ENCODE measurements at regions not wholly inside any gene's neighbourhood (a gene's known extent, or its start where the extent isn't known, plus 50 kb on each side); places are given as distances from the start of the nearest gene placed in this dataset.

DNA sequence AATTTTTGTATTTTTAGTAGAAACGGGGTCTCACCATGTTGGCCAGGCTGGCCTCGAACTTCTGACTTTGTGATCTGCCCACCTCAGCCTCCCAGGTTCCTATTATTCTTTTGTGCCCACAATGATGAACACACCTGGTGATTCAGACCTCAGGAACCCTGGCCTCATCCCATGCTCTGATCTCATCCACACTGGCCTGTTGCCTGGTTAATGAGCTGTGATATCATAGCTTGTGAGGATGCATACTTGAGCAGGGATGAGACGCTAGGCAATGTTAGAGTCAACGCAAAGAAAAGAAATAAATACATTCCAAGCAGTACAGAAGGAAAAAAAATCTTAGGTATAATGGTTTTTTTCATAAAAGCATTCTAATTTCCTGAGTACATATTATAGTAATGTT, 82.4 kb upstream of the RNF32 start:
- ATAC-seq (ENCODE audit: low read depth) (peak; percentile 77), DNase-seq (peak; percentile 81)
- dilution Hi-C loops (cut with HindIII; ENCODE audit: low sequenced_read_pairs, unreplicated experiment) = no loop called here
- no peak overlapping the region for H4K8ac ChIP-seq (ENCODE audit: low read depth in 2 of 2, low read length in 2 of 2)
- H2BK120ac ChIP-seq (ENCODE audit: low read depth, low read length) = no peak overlapping the region
- H3K4ac ChIP-seq (ENCODE audit: low read depth, low read length) = no peak overlapping the region
- H2BK20ac ChIP-seq (ENCODE audit: low read depth, low read length) = no peak overlapping the region
- H3K56ac ChIP-seq (ENCODE audit: extremely low read depth, insufficient read depth, low read length) = no peak overlapping the region
- H3K4me3 ChIP-seq (ENCODE audit: insufficient read depth, low read depth, low read length) = no peak overlapping the region
- no peaks in the 10 kb centered on the region for H4K20me1 ChIP-seq (ENCODE audit: insufficient read depth, low read length)
- no peak for TF ChIP-seq MAZ (IDR thresholded peaks at IDR 0.05; ENCODE audit: borderline replicate concordance, low read depth, low read length)
- no peak for TF ChIP-seq FOS (IDR thresholded peaks at IDR 0.05; ENCODE audit: low read depth, low read length)
- no peak for TF ChIP-seq CEBPB (IDR thresholded peaks at IDR 0.05; ENCODE audit: low read depth, low read length)
- TF ChIP-seq BHLHE40 (IDR thresholded peaks at IDR 0.05; ENCODE audit: low read depth, low read length) = no peak
- TF ChIP-seq, protein P1, sequence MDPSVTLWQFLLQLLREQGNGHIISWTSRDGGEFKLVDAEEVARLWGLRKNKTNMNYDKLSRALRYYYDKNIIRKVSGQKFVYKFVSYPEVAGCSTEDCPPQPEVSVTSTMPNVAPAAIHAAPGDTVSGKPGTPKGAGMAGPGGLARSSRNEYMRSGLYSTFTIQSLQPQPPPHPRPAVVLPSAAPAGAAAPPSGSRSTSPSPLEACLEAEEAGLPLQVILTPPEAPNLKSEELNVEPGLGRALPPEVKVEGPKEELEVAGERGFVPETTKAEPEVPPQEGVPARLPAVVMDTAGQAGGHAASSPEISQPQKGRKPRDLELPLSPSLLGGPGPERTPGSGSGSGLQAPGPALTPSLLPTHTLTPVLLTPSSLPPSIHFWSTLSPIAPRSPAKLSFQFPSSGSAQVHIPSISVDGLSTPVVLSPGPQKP (IDR thresholded peaks at IDR 0.05; ENCODE audit: borderline replicate concordance, low read depth, low read length) = no peak
- no peak for TF ChIP-seq RCOR1 (IDR thresholded peaks at IDR 0.05; ENCODE audit: insufficient replicate concordance, low read length)
- TF ChIP-seq, protein P2, sequence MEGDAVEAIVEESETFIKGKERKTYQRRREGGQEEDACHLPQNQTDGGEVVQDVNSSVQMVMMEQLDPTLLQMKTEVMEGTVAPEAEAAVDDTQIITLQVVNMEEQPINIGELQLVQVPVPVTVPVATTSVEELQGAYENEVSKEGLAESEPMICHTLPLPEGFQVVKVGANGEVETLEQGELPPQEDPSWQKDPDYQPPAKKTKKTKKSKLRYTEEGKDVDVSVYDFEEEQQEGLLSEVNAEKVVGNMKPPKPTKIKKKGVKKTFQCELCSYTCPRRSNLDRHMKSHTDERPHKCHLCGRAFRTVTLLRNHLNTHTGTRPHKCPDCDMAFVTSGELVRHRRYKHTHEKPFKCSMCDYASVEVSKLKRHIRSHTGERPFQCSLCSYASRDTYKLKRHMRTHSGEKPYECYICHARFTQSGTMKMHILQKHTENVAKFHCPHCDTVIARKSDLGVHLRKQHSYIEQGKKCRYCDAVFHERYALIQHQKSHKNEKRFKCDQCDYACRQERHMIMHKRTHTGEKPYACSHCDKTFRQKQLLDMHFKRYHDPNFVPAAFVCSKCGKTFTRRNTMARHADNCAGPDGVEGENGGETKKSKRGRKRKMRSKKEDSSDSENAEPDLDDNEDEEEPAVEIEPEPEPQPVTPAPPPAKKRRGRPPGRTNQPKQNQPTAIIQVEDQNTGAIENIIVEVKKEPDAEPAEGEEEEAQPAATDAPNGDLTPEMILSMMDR (conservative IDR thresholded peaks at IDR 0.05; ENCODE audit: low read depth, low read length) = no peak
- TF ChIP-seq MAFK (IDR thresholded peaks at IDR 0.05; ENCODE audit: low read depth, low read length) = no peak
- no peak for TF ChIP-seq RAD21 (IDR thresholded peaks at IDR 0.05; ENCODE audit: low read length)
- no peak for TF ChIP-seq POLR2A (IDR thresholded peaks at IDR 0.05; ENCODE audit: low read depth, low read length)
- no peak for TF ChIP-seq CHD1 (IDR thresholded peaks at IDR 0.05; ENCODE audit: low read depth, low read length)
- TF ChIP-seq, protein P3, sequence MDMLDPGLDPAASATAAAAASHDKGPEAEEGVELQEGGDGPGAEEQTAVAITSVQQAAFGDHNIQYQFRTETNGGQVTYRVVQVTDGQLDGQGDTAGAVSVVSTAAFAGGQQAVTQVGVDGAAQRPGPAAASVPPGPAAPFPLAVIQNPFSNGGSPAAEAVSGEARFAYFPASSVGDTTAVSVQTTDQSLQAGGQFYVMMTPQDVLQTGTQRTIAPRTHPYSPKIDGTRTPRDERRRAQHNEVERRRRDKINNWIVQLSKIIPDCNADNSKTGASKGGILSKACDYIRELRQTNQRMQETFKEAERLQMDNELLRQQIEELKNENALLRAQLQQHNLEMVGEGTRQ (IDR thresholded peaks at IDR 0.05; ENCODE audit: low read depth, low read length) = no peak
- no peak for TF ChIP-seq NFE2L2 (IDR thresholded peaks at IDR 0.05; ENCODE audit: low read depth, low read length)
- TF ChIP-seq SMC3 (IDR thresholded peaks at IDR 0.05; ENCODE audit: low read depth, low read length) = no peak
- no peak for TF ChIP-seq MXI1 (IDR thresholded peaks at IDR 0.05; ENCODE audit: borderline replicate concordance, low read depth, low read length)
- TF ChIP-seq RFX5 (IDR thresholded peaks at IDR 0.05; ENCODE audit: low read depth, low read length) = no peak
- no peak overlapping the region for H2AFZ ChIP-seq (replicated peaks; ENCODE audit: low read length, poor library complexity)
- no peak overlapping the region for H3K4me2 ChIP-seq (ENCODE audit: low read depth, low read length)
- ChIA-PET CTCF (no interaction called here), POLR2A (ENCODE audit: unreplicated experiment) (no interaction called here)
- no peak overlapping the region for H4K91ac ChIP-seq (ENCODE audit: insufficient read depth, low read depth, low read length)
- H3K9me3 ChIP-seq (ENCODE audit: control insufficient read depth, insufficient read depth, low read length) = no peaks in the 10 kb centered on the region; the same call in 1 of the 2 replicates
- H3K9me1 ChIP-seq (ENCODE audit: insufficient read depth, low read length) = no peaks in the 10 kb centered on the region
- WGBS, 2 experiments (ENCODE audit: extremely low coverage in 2 of 2, insufficient read length in 1 of 2) = no CpG with 5 or more reads among the region's 4 CpGs
- no peaks in the 10 kb centered on the region for H3K27me3 ChIP-seq (ENCODE audit: control insufficient read depth, insufficient read depth, low read length)
- H3K4me1 ChIP-seq (ENCODE audit: control insufficient read depth, insufficient read depth, low read length) = no peaks in the 10 kb centered on the region
- H4K5ac ChIP-seq (ENCODE audit: low read depth, low read length) = no peak overlapping the region
- H2AK9ac ChIP-seq (replicated peaks; ENCODE audit: low read depth, low read length, poor library complexity) = no peak overlapping the region
- no peak overlapping the region for H3K18ac ChIP-seq (ENCODE audit: low read depth, low read length)
- H3K36me3 ChIP-seq (ENCODE audit: control insufficient read depth, insufficient read depth, low read length) = no peaks in the 10 kb centered on the region
- intact Hi-C loops (cut with micrococcal nuclease) = no loop called here
- H3K9ac ChIP-seq (ENCODE audit: low read depth, low read length) = no peak overlapping the region
- no peak overlapping the region for H3K14ac ChIP-seq (replicated peaks; ENCODE audit: low read depth, low read length)
- H2BK15ac ChIP-seq (ENCODE audit: low read depth, low read length) = no peak overlapping the region
- in situ Hi-C loops (cut with MboI; ENCODE audit: low sequenced_read_pairs) = no loop called here
- no peak overlapping the region for H3K27ac ChIP-seq (ENCODE audit: insufficient read depth, low read length)
- no peaks in the 10 kb centered on the region for H3K79me1 ChIP-seq (ENCODE audit: low read depth in 1 of 2, low read length in 2 of 2)
- no peak overlapping the region for H2BK5ac ChIP-seq (ENCODE audit: low read depth, low read length, poor library complexity, severe bottlenecking)
- no peak overlapping the region for H2AK5ac ChIP-seq (ENCODE audit: low read depth, low read length)
- H3K23ac ChIP-seq (ENCODE audit: low read depth, low read length) = no peak overlapping the region
- no TSS peak for BruUV-seq (replicated peaks)
